Vagina (tissue), 2 donors: ENCODE measurements at regions not wholly inside any gene's neighbourhood (a gene's known extent, or its start where the extent isn't known, plus 50 kb on each side); places are given as distances from the start of the nearest gene placed in this dataset.

Experiments
- DNase-seq, 2 donors: peaks; one replicate each; pipeline ENCODE4 v3.0.0-alpha.2; 2017; ENCODE audit errors: extremely low spot score in 2 of 2
- H3K27ac ChIP-seq: fragments of 200-600 bp; sonication (generic); one replicate; pipeline ENCODE4 v1.5.1; 2019
- H3K27me3 ChIP-seq: fragments of 200-600 bp; sonication (generic); one replicate; pipeline ENCODE4 v1.5.1; 2019
- H3K36me3 ChIP-seq, 2 donors: fragments of 200-600 bp; sonication (generic); one replicate each; pipeline ENCODE4 v1.5.1; 2017 to 2019
- H3K4me1 ChIP-seq: fragments of 200-600 bp; sonication (generic); one replicate; pipeline ENCODE4 v1.5.1; 2019
- H3K4me3 ChIP-seq, 2 donors: fragments of 200-600 bp; sonication (generic); 1 replicate in 1 of 2; 2 replicates in 1 of 2; pipeline ENCODE4 v1.5.1; 2016 to 2019
- H3K9me3 ChIP-seq: fragments of 200-600 bp; sonication (generic); one replicate; pipeline ENCODE4 v1.5.1; 2019
- POLR2A ChIP-seq, 2 donors: fragments of 450-650 bp; IDR thresholded peaks; one replicate each; pipeline ENCODE4 v1.6.1; 2017; ENCODE audit warnings: antibody characterized with exemption in 2 of 2, mild to moderate bottlenecking in 2 of 2, moderate library complexity in 2 of 2
- POLR2AphosphoS5 ChIP-seq, 2 donors: sonication (generic); formaldehyde crosslinking; IDR thresholded peaks; one replicate each; pipeline ENCODE4 v1.9.0; 2017; ENCODE audit warnings: antibody characterized with exemption in 2 of 2, mild to moderate bottlenecking in 2 of 2, low read depth in 1 of 2; ENCODE audit not compliant: insufficient read depth in 1 of 2
- intact Hi-C: fragments of 100-400 bp; cut with DNase I; formaldehyde crosslinking; loops from one replicate; pipeline ENCODE4 v1.15.1; 2023
- TF ChIP-seq, protein P1 (sequence below), 3 experiments: fragments of 450-650 bp in 2 of 3; fragments of 200-600 bp in 1 of 3; sonication (generic) in 1 of 3; IDR thresholded peaks; one replicate each; pipeline ENCODE4 v1.5.1; 2017 to 2019; ENCODE audit warnings: antibody characterized with exemption in 3 of 3, mild to moderate bottlenecking in 2 of 3, moderate library complexity in 2 of 3

DNA sequence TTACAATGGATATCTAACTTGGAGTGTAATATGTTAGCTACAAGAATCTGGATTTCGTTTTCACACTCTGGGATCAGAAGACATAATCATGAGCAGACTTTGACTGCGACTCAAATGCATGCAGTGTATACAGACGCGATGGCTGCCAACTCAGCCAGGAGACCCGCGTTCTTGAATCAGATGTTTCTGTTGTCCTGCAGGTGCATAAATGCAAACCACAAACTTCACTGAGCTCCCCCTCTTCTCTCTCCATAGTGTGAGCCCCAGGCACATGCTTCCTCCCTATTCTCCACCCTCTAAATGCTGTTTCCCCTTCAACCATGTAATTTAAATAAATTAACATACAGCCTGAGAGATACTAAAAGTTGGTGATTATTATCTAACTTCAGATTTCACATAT is 347.9 kb downstream of the DCHS2 start:
- Histone ChIP-seq H3K27ac (no peak overlapping the region), H3K4me1 (no peaks in the 10 kb centered on the region), H3K36me3 (no peaks in the 10 kb centered on the region), H3K4me3 (no peak overlapping the region), H3K27me3 (no peaks in the 10 kb centered on the region), H3K9me3 (no peaks in the 10 kb centered on the region)
- intact Hi-C loops = no loop called here
- TF ChIP-seq, protein P1, sequence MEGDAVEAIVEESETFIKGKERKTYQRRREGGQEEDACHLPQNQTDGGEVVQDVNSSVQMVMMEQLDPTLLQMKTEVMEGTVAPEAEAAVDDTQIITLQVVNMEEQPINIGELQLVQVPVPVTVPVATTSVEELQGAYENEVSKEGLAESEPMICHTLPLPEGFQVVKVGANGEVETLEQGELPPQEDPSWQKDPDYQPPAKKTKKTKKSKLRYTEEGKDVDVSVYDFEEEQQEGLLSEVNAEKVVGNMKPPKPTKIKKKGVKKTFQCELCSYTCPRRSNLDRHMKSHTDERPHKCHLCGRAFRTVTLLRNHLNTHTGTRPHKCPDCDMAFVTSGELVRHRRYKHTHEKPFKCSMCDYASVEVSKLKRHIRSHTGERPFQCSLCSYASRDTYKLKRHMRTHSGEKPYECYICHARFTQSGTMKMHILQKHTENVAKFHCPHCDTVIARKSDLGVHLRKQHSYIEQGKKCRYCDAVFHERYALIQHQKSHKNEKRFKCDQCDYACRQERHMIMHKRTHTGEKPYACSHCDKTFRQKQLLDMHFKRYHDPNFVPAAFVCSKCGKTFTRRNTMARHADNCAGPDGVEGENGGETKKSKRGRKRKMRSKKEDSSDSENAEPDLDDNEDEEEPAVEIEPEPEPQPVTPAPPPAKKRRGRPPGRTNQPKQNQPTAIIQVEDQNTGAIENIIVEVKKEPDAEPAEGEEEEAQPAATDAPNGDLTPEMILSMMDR (IDR thresholded peaks at IDR 0.05) = no peak
- TF ChIP-seq POLR2A (IDR thresholded peaks at IDR 0.05) (no peak), POLR2AphosphoS5 (IDR thresholded peaks at IDR 0.05; ENCODE audit: insufficient read depth in 1 of 2, low read depth in 1 of 2) (no peak)
- no peak for DNase-seq

GRCh38 chr4:154142664-154143063 is 348.9 kb downstream of the DCHS2 start:
- H3K27ac ChIP-seq = no peak overlapping the region
- intact Hi-C loops = no loop called here
- H3K36me3 ChIP-seq = no peaks in the 10 kb centered on the region
- no peak overlapping the region for H3K4me3 ChIP-seq
- H3K27me3 ChIP-seq = no peaks in the 10 kb centered on the region
- H3K4me1 ChIP-seq = no peaks in the 10 kb centered on the region
- no peaks in the 10 kb centered on the region for H3K9me3 ChIP-seq
- no peak for DNase-seq
- TF ChIP-seq POLR2A (IDR thresholded peaks at IDR 0.05) = no peak
- TF ChIP-seq, protein P1 (IDR thresholded peaks at IDR 0.05) = no peak
- TF ChIP-seq POLR2AphosphoS5 (IDR thresholded peaks at IDR 0.05; ENCODE audit: insufficient read depth in 1 of 2, low read depth in 1 of 2) = no peak

- H3K27ac ChIP-seq = no peak overlapping the region
- no peaks in the 10 kb centered on the region for H3K9me3 ChIP-seq
- no peak overlapping the region for H3K4me3 ChIP-seq
- DNase-seq = no peak
- H3K27me3 ChIP-seq = no peaks in the 10 kb centered on the region
- TF ChIP-seq, protein P1 (IDR thresholded peaks at IDR 0.05) = no peak
- TF ChIP-seq POLR2AphosphoS5 (IDR thresholded peaks at IDR 0.05; ENCODE audit: insufficient read depth in 1 of 2, low read depth in 1 of 2) = no peak
- no peak for TF ChIP-seq POLR2A (IDR thresholded peaks at IDR 0.05)
- no peaks in the 10 kb centered on the region for H3K36me3 ChIP-seq
- H3K4me1 ChIP-seq = no peaks in the 10 kb centered on the region
- intact Hi-C loops = no loop called here
Observed at GRCh38 chr4:154140869-154141268, 350.7 kb downstream of the DCHS2 start.

DNA sequence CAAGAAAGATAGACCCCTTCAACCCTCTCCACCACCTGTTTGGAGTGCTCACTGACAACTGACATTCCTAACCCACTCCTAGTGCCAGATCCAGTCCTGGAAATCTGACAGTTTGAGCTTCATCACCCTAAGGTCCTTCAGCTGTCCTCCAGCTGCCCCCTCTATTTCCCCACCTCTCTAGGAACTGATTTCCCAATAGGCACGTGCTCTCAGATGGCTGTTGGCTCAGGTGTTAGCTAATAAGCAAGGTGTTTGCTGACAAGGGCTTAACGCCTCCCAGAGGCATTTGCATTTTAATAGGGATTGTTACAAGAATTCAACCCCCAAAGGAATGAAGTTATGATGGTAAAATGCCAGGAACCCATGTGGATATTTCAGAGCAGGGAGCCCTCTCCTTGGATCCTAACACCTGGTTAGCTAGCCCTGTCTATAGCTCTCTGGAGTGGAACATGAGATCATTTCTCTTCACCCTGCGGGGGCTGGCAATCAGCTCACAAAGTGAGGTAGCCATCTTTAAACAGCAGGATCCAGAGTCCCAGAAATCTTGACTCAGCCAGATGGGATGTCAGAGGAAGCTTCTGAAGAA is 348.5 kb upstream of the SFRP2 start:
- Histone ChIP-seq H3K36me3 (no peaks in the 10 kb centered on the region), H3K27ac (no peak overlapping the region), H3K4me1 (no peaks in the 10 kb centered on the region), H3K4me3 (no peak overlapping the region), H3K9me3 (no peaks in the 10 kb centered on the region), H3K27me3 (no peaks in the 10 kb centered on the region)
- intact Hi-C loops = no loop called here
- no peak for TF ChIP-seq POLR2AphosphoS5 (IDR thresholded peaks at IDR 0.05; ENCODE audit: insufficient read depth in 1 of 2, low read depth in 1 of 2)
- TF ChIP-seq POLR2A (IDR thresholded peaks at IDR 0.05) = no peak
- TF ChIP-seq, protein P1 (IDR thresholded peaks at IDR 0.05) = no peak
- no peak for DNase-seq

DNA sequence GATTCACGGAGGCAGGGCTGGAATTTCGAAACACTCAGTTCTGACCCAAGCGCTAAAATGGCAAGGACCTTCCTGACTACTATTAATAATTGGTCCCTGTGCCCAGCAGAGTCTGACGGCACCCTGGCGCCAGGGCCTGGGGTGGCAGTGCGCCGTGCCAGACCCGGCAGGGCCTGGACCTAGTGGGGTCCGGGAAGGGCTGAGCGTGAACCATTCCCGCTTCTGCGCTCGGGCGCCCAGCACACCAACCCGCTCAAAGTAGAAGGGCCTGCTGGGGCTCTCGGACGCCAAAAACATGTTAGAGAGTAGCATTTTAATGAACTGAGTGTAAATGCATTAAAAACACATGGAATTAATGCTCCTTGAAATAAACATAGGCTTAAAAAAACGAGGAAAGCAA is 346.7 kb upstream of the SFRP2 start:
- H3K36me3 ChIP-seq = no peaks in the 10 kb centered on the region
- H3K9me3 ChIP-seq = no peaks in the 10 kb centered on the region
- intact Hi-C loops = no loop called here
- TF ChIP-seq POLR2A (IDR thresholded peaks at IDR 0.05) = no peak
- TF ChIP-seq, protein P1 (IDR thresholded peaks at IDR 0.05) = no peak
- no peak for TF ChIP-seq POLR2AphosphoS5 (IDR thresholded peaks at IDR 0.05; ENCODE audit: insufficient read depth in 1 of 2, low read depth in 1 of 2)
- H3K27ac ChIP-seq = no peak overlapping the region
- DNase-seq = no peak
- no peak overlapping the region for H3K4me3 ChIP-seq
- H3K27me3 ChIP-seq = no peaks in the 10 kb centered on the region
- no peaks in the 10 kb centered on the region for H3K4me1 ChIP-seq
